ENCODE measurements at regions not wholly inside any gene's neighbourhood (a gene's known extent, or its start where the extent isn't known, plus 50 kb on each side); places are given as distances from the start of the nearest gene placed in this dataset.

- Mint-ChIP-seq H3K27me3 (peaks cover 24% of the 10 kb centered on the region), H3K27ac (ENCODE audit: low read depth) (no peak overlapping the region)
- DNase-seq (ENCODE audit: low spot score in 2 of 2), result no peak
These were observed 100.0 kb downstream of the LSM5 start for GRCh38 chr7:32390210-32390609.

GRCh38 chr7:32385316-32385956, 104.7 kb downstream of the LSM5 start:
- peaks cover 10% of the 10 kb centered on the region for H3K9me3 Mint-ChIP-seq
- no peaks in the 10 kb centered on the region for H3K4me1 Mint-ChIP-seq
- no peaks in the 10 kb centered on the region for H3K36me3 Mint-ChIP-seq (ENCODE audit: insufficient read depth)
- no peak overlapping the region for H3K27ac Mint-ChIP-seq (ENCODE audit: low read depth)
- peaks cover 57% of the 10 kb centered on the region for H3K27me3 Mint-ChIP-seq
- no peak overlapping the region for H3K4me3 Mint-ChIP-seq
- no peak for ATAC-seq (replicated peaks; ENCODE audit: extremely low read depth, poor library complexity, severe bottlenecking)
- DNase-seq (ENCODE audit: low spot score in 2 of 2), result no peak

More at GRCh38 chr7:32390210-32390609, 100.0 kb downstream of the LSM5 start:
- H3K4me3 Mint-ChIP-seq, result no peak overlapping the region
- no peaks in the 10 kb centered on the region for H3K4me1 Mint-ChIP-seq
- H3K9me3 Mint-ChIP-seq, result no peaks in the 10 kb centered on the region
- no peaks in the 10 kb centered on the region for H3K36me3 Mint-ChIP-seq (ENCODE audit: insufficient read depth)
- ATAC-seq (replicated peaks; ENCODE audit: extremely low read depth, poor library complexity, severe bottlenecking), result no peak

GRCh38 chr7:32381024-32381601, 109.1 kb downstream of the LSM5 start:
- Mint-ChIP-seq H3K27ac (ENCODE audit: low read depth) (no peak overlapping the region), H3K4me1 (no peaks in the 10 kb centered on the region), H3K4me3 (no peak overlapping the region), H3K9me3 (peaks cover 10% of the 10 kb centered on the region), H3K27me3 (peaks cover 60% of the 10 kb centered on the region), H3K36me3 (ENCODE audit: insufficient read depth) (no peaks in the 10 kb centered on the region)
- ATAC-seq (replicated peaks; ENCODE audit: extremely low read depth, poor library complexity, severe bottlenecking), result no peak
- no peak for DNase-seq (ENCODE audit: low spot score in 2 of 2)

GRCh38 chr7:32379510-32380112, 110.6 kb downstream of the LSM5 start:
- Mint-ChIP-seq H3K9me3 (peaks cover 10% of the 10 kb centered on the region), H3K27ac (ENCODE audit: low read depth) (no peak overlapping the region), H3K27me3 (peaks cover 50% of the 10 kb centered on the region), H3K36me3 (ENCODE audit: insufficient read depth) (no peaks in the 10 kb centered on the region), H3K4me3 (no peak overlapping the region), H3K4me1 (no peaks in the 10 kb centered on the region)
- DNase-seq (ENCODE audit: low spot score in 2 of 2) (no peak), ATAC-seq (replicated peaks; ENCODE audit: extremely low read depth, poor library complexity, severe bottlenecking) (no peak)

GRCh38 chr7:32378988-32379387, 111.2 kb downstream of the LSM5 start:
- H3K4me1 Mint-ChIP-seq, result no peaks in the 10 kb centered on the region
- H3K9me3 Mint-ChIP-seq, result peaks cover 10% of the 10 kb centered on the region
- DNase-seq (ENCODE audit: low spot score in 2 of 2) (no peak), ATAC-seq (replicated peaks; ENCODE audit: extremely low read depth, poor library complexity, severe bottlenecking) (no peak)
- no peak overlapping the region for H3K27ac Mint-ChIP-seq (ENCODE audit: low read depth)
- no peak overlapping the region for H3K4me3 Mint-ChIP-seq
- H3K27me3 Mint-ChIP-seq, result peaks cover 44% of the 10 kb centered on the region
- H3K36me3 Mint-ChIP-seq (ENCODE audit: insufficient read depth), result no peaks in the 10 kb centered on the region

- H3K4me1 Mint-ChIP-seq, result no peaks in the 10 kb centered on the region
- no peak for DNase-seq (ENCODE audit: low spot score in 2 of 2)
- peaks cover 35% of the 10 kb centered on the region for H3K27me3 Mint-ChIP-seq
- no peak overlapping the region for H3K27ac Mint-ChIP-seq (ENCODE audit: low read depth)
- H3K9me3 Mint-ChIP-seq, result peaks cover 9% of the 10 kb centered on the region
- no peak for ATAC-seq (replicated peaks; ENCODE audit: extremely low read depth, poor library complexity, severe bottlenecking)
- H3K36me3 Mint-ChIP-seq (ENCODE audit: insufficient read depth), result no peaks in the 10 kb centered on the region
- H3K4me3 Mint-ChIP-seq, result no peak overlapping the region
These were observed 125.6 kb downstream of the LSM5 start for GRCh38 chr7:32364581-32364980.

- Mint-ChIP-seq H3K27me3 (peaks cover 36% of the 10 kb centered on the region), H3K4me1 (no peaks in the 10 kb centered on the region), H3K27ac (ENCODE audit: low read depth) (no peak overlapping the region), H3K36me3 (ENCODE audit: insufficient read depth) (no peaks in the 10 kb centered on the region), H3K4me3 (no peak overlapping the region), H3K9me3 (no peaks in the 10 kb centered on the region)
- DNase-seq (ENCODE audit: low spot score in 2 of 2) (no peak), ATAC-seq (replicated peaks; ENCODE audit: extremely low read depth, poor library complexity, severe bottlenecking) (no peak)
These were observed 130.1 kb downstream of the LSM5 start for GRCh38 chr7:32360127-32360526.

GRCh38 chr7:32357535-32358277, 132.5 kb downstream of the LSM5 start:
- Mint-ChIP-seq H3K4me1 (no peaks in the 10 kb centered on the region), H3K4me3 (no peak overlapping the region), H3K27ac (ENCODE audit: low read depth) (no peak overlapping the region), H3K36me3 (ENCODE audit: insufficient read depth) (no peaks in the 10 kb centered on the region), H3K27me3 (peaks cover 39% of the 10 kb centered on the region), H3K9me3 (no peaks in the 10 kb centered on the region)
- DNase-seq (ENCODE audit: low spot score in 2 of 2), result no peak
- no peak for ATAC-seq (replicated peaks; ENCODE audit: extremely low read depth, poor library complexity, severe bottlenecking)

GRCh38 chr7:32347244-32347828, 142.8 kb downstream of the LSM5 start:
- Mint-ChIP-seq H3K4me3 (no peak overlapping the region), H3K27ac (ENCODE audit: low read depth) (no peak overlapping the region), H3K27me3 (peaks cover 10% of the 10 kb centered on the region), H3K4me1 (no peaks in the 10 kb centered on the region), H3K36me3 (ENCODE audit: insufficient read depth) (no peaks in the 10 kb centered on the region), H3K9me3 (no peaks in the 10 kb centered on the region)
- ATAC-seq (replicated peaks; ENCODE audit: extremely low read depth, poor library complexity, severe bottlenecking), result no peak
- no peak for DNase-seq (ENCODE audit: low spot score in 2 of 2)

- Mint-ChIP-seq H3K4me3 (no peak overlapping the region), H3K27me3 (peaks cover 10% of the 10 kb centered on the region), H3K27ac (ENCODE audit: low read depth) (no peak overlapping the region), H3K36me3 (ENCODE audit: insufficient read depth) (no peaks in the 10 kb centered on the region), H3K9me3 (no peaks in the 10 kb centered on the region), H3K4me1 (no peaks in the 10 kb centered on the region)
- ATAC-seq (replicated peaks; ENCODE audit: extremely low read depth, poor library complexity, severe bottlenecking) (no peak), DNase-seq (ENCODE audit: low spot score in 2 of 2) (no peak)
These were observed 143.9 kb downstream of the LSM5 start for GRCh38 chr7:32346253-32346652.

GRCh38 chr7:32336726-32337125, 153.5 kb downstream of the LSM5 start:
- Mint-ChIP-seq H3K4me3 (no peak overlapping the region), H3K9me3 (peaks cover 5% of the 10 kb centered on the region), H3K36me3 (ENCODE audit: insufficient read depth) (no peaks in the 10 kb centered on the region), H3K27me3 (peaks cover 19% of the 10 kb centered on the region), H3K4me1 (no peaks in the 10 kb centered on the region), H3K27ac (ENCODE audit: low read depth) (no peak overlapping the region)
- ATAC-seq (replicated peaks; ENCODE audit: extremely low read depth, poor library complexity, severe bottlenecking) (no peak), DNase-seq (ENCODE audit: low spot score in 2 of 2) (no peak)

GRCh38 chr7:32335107-32335506, 155.1 kb downstream of the LSM5 start:
- ATAC-seq (replicated peaks; ENCODE audit: extremely low read depth, poor library complexity, severe bottlenecking) (no peak), DNase-seq (ENCODE audit: low spot score in 2 of 2) (no peak)
- H3K4me1 Mint-ChIP-seq, result no peaks in the 10 kb centered on the region

More at GRCh38 chr7:32335107-32335506, 155.1 kb downstream of the LSM5 start:
- Mint-ChIP-seq H3K27ac (ENCODE audit: low read depth) (no peak overlapping the region), H3K36me3 (ENCODE audit: insufficient read depth) (no peaks in the 10 kb centered on the region), H3K9me3 (peaks cover 13% of the 10 kb centered on the region), H3K4me3 (no peak overlapping the region), H3K27me3 (peaks cover 19% of the 10 kb centered on the region)
